ENCODE measurements at regions not wholly inside any gene's neighbourhood (a gene's known extent, or its start where the extent isn't known, plus 50 kb on each side); places are given as distances from the start of the nearest gene placed in this dataset.

GRCh38 chr5:27978322-27978721 is 939.9 kb upstream of the CDH9 start:
- TF ChIP-seq, protein P1, sequence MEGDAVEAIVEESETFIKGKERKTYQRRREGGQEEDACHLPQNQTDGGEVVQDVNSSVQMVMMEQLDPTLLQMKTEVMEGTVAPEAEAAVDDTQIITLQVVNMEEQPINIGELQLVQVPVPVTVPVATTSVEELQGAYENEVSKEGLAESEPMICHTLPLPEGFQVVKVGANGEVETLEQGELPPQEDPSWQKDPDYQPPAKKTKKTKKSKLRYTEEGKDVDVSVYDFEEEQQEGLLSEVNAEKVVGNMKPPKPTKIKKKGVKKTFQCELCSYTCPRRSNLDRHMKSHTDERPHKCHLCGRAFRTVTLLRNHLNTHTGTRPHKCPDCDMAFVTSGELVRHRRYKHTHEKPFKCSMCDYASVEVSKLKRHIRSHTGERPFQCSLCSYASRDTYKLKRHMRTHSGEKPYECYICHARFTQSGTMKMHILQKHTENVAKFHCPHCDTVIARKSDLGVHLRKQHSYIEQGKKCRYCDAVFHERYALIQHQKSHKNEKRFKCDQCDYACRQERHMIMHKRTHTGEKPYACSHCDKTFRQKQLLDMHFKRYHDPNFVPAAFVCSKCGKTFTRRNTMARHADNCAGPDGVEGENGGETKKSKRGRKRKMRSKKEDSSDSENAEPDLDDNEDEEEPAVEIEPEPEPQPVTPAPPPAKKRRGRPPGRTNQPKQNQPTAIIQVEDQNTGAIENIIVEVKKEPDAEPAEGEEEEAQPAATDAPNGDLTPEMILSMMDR (IDR thresholded peaks at IDR 0.05; ENCODE audit: control insufficient read depth, insufficient read depth, low read depth, low read length, missing control alignments) = no peak
- H3K4me3 ChIP-seq (ENCODE audit: control insufficient read depth, low read depth, low read length) = no peak overlapping the region
- no peak for DNase-seq (ENCODE audit: low read depth)

DNA sequence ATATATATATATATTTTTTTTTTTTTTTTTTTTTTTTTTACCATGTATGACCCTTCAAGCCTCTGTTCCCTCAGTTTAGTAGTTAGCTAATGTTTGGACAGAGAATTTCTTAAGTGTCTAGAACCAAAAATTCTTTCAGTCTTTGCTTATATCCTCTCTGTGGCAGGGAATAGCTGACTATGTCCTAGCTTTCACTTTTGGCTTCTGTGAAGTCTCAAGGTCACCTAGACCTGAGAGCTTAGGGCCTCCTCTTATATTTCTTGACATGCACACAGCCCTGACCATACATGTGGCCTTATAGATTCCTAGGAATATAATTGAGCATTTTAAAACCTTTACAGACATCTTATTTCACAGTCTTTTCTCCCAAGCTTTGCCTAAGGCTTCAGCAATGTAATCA is 930.8 kb upstream of the CDH9 start:
- no peak overlapping the region for H3K4me3 ChIP-seq (ENCODE audit: control insufficient read depth, low read depth, low read length)
- TF ChIP-seq, protein P1 (IDR thresholded peaks at IDR 0.05; ENCODE audit: control insufficient read depth, insufficient read depth, low read depth, low read length, missing control alignments) = no peak
- no peak for DNase-seq (ENCODE audit: low read depth)

DNA sequence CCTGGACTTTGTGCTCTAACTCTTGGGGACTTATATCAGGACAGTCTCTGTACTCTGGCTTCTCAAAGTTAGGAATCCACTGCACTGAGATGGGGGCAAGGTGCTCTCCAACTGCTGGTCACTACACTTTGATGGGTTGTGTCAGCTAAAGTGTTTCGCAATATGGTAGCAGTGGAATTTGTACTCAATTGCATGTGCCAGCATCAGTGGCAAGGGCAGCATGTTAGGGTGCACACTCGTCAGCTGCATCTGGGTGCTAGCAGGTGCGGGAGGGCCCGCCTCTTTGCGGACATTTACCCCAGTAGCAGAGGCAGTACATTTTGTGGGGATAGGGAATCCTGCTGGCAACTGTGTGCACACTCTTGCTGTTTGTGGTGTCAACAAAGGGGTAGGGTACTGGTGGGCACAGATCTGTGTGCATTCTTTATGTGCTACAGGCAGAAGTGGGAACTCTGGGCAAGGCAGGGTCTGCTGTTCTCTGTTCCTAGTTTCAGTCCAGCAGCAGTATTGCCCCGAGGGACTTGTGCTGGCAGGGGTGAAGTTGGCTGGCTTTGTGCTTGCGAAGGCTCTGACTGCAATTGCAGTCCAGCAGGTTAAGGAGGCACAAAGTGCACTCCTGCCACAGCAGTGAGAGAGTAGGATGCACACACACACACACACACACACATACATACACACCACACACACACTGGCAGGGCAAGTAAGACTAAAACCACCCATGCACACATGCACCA is 924.8 kb upstream of the CDH9 start:
- H3K4me3 ChIP-seq (ENCODE audit: control insufficient read depth, low read depth, low read length) = no peak overlapping the region
- DNase-seq (ENCODE audit: low read depth) = no peak
- TF ChIP-seq, protein P1 (IDR thresholded peaks at IDR 0.05; ENCODE audit: control insufficient read depth, insufficient read depth, low read depth, low read length, missing control alignments) = no peak

GRCh38 chr5:27962198-27962597 is 923.8 kb upstream of the CDH9 start:
- no peak for DNase-seq (ENCODE audit: low read depth)
- H3K4me3 ChIP-seq (ENCODE audit: control insufficient read depth, low read depth, low read length) = no peak overlapping the region
- TF ChIP-seq, protein P1 (IDR thresholded peaks at IDR 0.05; ENCODE audit: control insufficient read depth, insufficient read depth, low read depth, low read length, missing control alignments) = no peak

DNA sequence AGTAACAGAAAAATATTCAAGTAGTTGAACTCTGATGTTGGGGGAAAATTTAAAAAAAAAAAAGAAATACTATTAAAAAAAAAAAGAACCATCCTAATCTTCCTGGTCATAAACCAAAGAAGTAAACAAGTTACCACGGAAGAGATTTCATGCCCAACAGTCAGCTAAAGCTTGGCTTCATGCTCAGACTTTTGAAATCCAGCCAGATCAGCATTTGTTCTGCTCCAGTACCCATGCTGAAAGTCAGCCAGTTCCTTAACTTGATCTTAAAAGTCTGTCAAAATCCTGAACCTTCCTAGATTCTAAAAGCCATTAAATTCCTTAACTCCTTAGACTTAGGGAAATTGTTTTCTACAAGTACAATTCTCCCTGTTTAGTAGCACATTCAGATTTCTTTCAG is 908.7 kb upstream of the CDH9 start:
- DNase-seq (ENCODE audit: low read depth) = no peak
- H3K4me3 ChIP-seq (ENCODE audit: control insufficient read depth, low read depth, low read length) = no peak overlapping the region
- TF ChIP-seq, protein P1 (IDR thresholded peaks at IDR 0.05; ENCODE audit: control insufficient read depth, insufficient read depth, low read depth, low read length, missing control alignments) = no peak

- TF ChIP-seq, protein P1 (IDR thresholded peaks at IDR 0.05; ENCODE audit: control insufficient read depth, insufficient read depth, low read depth, low read length, missing control alignments) = no peak
- no peak overlapping the region for H3K4me3 ChIP-seq (ENCODE audit: control insufficient read depth, low read depth, low read length)
- DNase-seq (ENCODE audit: low read depth) = no peak
Observed at GRCh38 chr5:27944471-27944870, 906.1 kb upstream of the CDH9 start.

All from AG09309 (cell line).